ENCODE measurements at regions not wholly inside any gene's neighbourhood (a gene's known extent, or its start where the extent isn't known, plus 50 kb on each side); places are given as distances from the start of the nearest gene placed in this dataset.

GRCh38 chr4:18197467-18197866 is 175.9 kb upstream of the LCORL start:
- WGBS, 5 donors = 70 to 79% (median 74%) methylated on average over 5 of the region's 5 CpGs
- intact Hi-C loops (cut with DNase I; ENCODE audit: low total_unique reads) = no loop called here
- TF ChIP-seq, protein P1, sequence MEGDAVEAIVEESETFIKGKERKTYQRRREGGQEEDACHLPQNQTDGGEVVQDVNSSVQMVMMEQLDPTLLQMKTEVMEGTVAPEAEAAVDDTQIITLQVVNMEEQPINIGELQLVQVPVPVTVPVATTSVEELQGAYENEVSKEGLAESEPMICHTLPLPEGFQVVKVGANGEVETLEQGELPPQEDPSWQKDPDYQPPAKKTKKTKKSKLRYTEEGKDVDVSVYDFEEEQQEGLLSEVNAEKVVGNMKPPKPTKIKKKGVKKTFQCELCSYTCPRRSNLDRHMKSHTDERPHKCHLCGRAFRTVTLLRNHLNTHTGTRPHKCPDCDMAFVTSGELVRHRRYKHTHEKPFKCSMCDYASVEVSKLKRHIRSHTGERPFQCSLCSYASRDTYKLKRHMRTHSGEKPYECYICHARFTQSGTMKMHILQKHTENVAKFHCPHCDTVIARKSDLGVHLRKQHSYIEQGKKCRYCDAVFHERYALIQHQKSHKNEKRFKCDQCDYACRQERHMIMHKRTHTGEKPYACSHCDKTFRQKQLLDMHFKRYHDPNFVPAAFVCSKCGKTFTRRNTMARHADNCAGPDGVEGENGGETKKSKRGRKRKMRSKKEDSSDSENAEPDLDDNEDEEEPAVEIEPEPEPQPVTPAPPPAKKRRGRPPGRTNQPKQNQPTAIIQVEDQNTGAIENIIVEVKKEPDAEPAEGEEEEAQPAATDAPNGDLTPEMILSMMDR (IDR thresholded peaks at IDR 0.05) = no peak
- no peak for TF ChIP-seq POLR2A (IDR thresholded peaks at IDR 0.05)
- no peak for TF ChIP-seq EP300 (IDR thresholded peaks at IDR 0.05)
- no peak for TF ChIP-seq POLR2AphosphoS5 (IDR thresholded peaks at IDR 0.05)
- H3K4me3 ChIP-seq = no peak overlapping the region
- no peaks in the 10 kb centered on the region for H3K9me3 ChIP-seq
- DNase-seq = no peak
- no peaks in the 10 kb centered on the region for H3K36me3 ChIP-seq
- no peaks in the 10 kb centered on the region for H3K4me1 ChIP-seq
- no peak overlapping the region for H3K27ac ChIP-seq
- no peaks in the 10 kb centered on the region for H3K27me3 ChIP-seq

DNA sequence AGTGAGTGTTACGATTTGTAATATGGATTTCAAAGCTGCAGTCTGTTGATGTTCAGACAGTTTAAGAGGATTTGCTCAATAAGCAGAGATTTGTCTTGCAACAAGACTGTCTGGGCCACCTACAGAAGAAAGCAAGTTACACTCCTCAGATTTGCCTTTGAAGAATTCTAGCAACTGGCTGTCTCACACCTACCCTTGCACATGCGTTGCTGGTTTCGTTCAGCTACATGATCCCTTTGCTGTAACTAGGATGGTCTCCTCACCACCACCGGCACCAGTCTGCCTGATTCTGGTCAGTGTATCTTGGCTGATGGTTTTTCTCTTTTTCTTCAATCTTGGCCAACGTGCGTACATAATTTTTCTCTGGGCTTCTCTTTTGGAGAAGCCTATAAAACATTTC is 172.7 kb upstream of the LCORL start:
- TF ChIP-seq EP300 (IDR thresholded peaks at IDR 0.05) (no peak), POLR2AphosphoS5 (IDR thresholded peaks at IDR 0.05) (no peak), POLR2A (IDR thresholded peaks at IDR 0.05) (no peak)
- TF ChIP-seq, protein P1 (IDR thresholded peaks at IDR 0.05) = no peak
- no peak for DNase-seq
- Histone ChIP-seq H3K36me3 (no peaks in the 10 kb centered on the region), H3K27ac (no peak overlapping the region), H3K9me3 (no peaks in the 10 kb centered on the region), H3K4me3 (no peak overlapping the region), H3K4me1 (no peaks in the 10 kb centered on the region), H3K27me3 (no peaks in the 10 kb centered on the region)
- 53 to 70% (median 56%) methylated on average over 6 of the region's 6 CpGs for WGBS, 5 donors
- intact Hi-C loops (cut with DNase I; ENCODE audit: low total_unique reads) = no loop called here

DNA sequence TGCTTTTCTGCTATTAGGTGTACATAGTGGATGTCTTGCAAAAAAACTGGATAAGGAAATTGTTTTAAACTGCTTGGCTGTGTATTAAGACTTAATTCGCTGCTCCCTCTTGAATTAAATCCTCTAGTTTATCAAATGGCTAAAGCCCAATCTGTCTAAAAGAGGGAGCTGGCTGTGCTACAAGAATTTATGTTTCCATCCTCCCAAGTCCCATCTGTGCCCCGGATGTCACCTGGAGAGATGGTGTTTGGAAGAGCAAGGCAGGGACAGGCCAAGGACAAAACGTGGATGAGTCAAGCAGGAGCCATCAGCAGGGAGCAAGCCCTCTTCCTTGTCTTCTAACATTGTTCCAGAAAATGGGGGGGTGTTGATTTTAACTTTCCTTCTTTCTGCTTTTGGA is 171.3 kb upstream of the LCORL start:
- Histone ChIP-seq H3K9me3 (no peaks in the 10 kb centered on the region), H3K27me3 (no peaks in the 10 kb centered on the region), H3K27ac (no peak overlapping the region), H3K4me1 (no peaks in the 10 kb centered on the region), H3K4me3 (no peak overlapping the region), H3K36me3 (no peaks in the 10 kb centered on the region)
- intact Hi-C loops (cut with DNase I; ENCODE audit: low total_unique reads) = no loop called here
- DNase-seq = no peak
- TF ChIP-seq EP300 (IDR thresholded peaks at IDR 0.05) (no peak), POLR2AphosphoS5 (IDR thresholded peaks at IDR 0.05) (no peak), POLR2A (IDR thresholded peaks at IDR 0.05) (no peak)
- TF ChIP-seq, protein P1 (IDR thresholded peaks at IDR 0.05) = no peak
- 55 to 65% (median 58%) methylated on average over 3 of the region's 3 CpGs for WGBS, 5 donors

- intact Hi-C loops (cut with DNase I; ENCODE audit: low total_unique reads) = no loop called here
Observed at GRCh38 chr4:18185491-18185890, 163.9 kb upstream of the LCORL start.

More at GRCh38 chr4:18185491-18185890, 163.9 kb upstream of the LCORL start:
- WGBS, 5 donors = 85 to 95% (median 87%) methylated on average over 2 of the region's 2 CpGs
- no peaks in the 10 kb centered on the region for H3K9me3 ChIP-seq
- H3K27me3 ChIP-seq = no peaks in the 10 kb centered on the region
- DNase-seq = no peak
- no peaks in the 10 kb centered on the region for H3K36me3 ChIP-seq
- H3K4me1 ChIP-seq = no peaks in the 10 kb centered on the region
- no peak overlapping the region for H3K4me3 ChIP-seq
- no peak overlapping the region for H3K27ac ChIP-seq
- TF ChIP-seq, protein P1 (IDR thresholded peaks at IDR 0.05) = no peak
- TF ChIP-seq POLR2A (IDR thresholded peaks at IDR 0.05) = no peak
- TF ChIP-seq POLR2AphosphoS5 (IDR thresholded peaks at IDR 0.05) = no peak
- no peak for TF ChIP-seq EP300 (IDR thresholded peaks at IDR 0.05)
